H1 (cell line): ENCODE measurements at regions not wholly inside any gene's neighbourhood (a gene's known extent, or its start where the extent isn't known, plus 50 kb on each side); places are given as distances from the start of the nearest gene placed in this dataset.

Experiments
- CHD2 ChIP-seq: IDR thresholded peaks from 2 replicates; pipeline ENCODE4 v1.6.1; 2012; ENCODE audit warnings: low read length, improper control_type of control experiment
- CREB1 ChIP-seq: IDR thresholded peaks from 2 replicates; pipeline ENCODE4 v1.6.1; 2012; ENCODE audit warnings: inconsistent platforms
- CTCF ChIP-seq, 3 experiments: IDR thresholded peaks; 1 replicate in 2 of 3; 2 replicates in 1 of 3; pipeline versions ENCODE4 v1.5.1 to v1.6.1; 2011; ENCODE audit warnings: low read length in 3 of 3, mild to moderate bottlenecking in 3 of 3, inconsistent platforms in 2 of 3, low read depth in 1 of 3, moderate library complexity in 1 of 3; ENCODE audit not compliant: insufficient read depth in 1 of 3; ENCODE audit errors: control extremely low read depth in 1 of 3
- FOSL1 ChIP-seq: IDR thresholded peaks from 2 replicates; pipeline ENCODE4 v1.6.1; 2011; ENCODE audit warnings: mild to moderate bottlenecking, low read depth, low read length, moderate library complexity; ENCODE audit not compliant: insufficient read depth
- POLR2AphosphoS5 ChIP-seq: IDR thresholded peaks from 2 replicates; pipeline ENCODE4 v1.6.1; 2011; ENCODE audit warnings: low read depth, low read length
- RXRA ChIP-seq: IDR thresholded peaks from 2 replicates; pipeline ENCODE4 v1.6.1; 2011; ENCODE audit warnings: low read depth, mild to moderate bottlenecking, low read length, moderate library complexity; ENCODE audit not compliant: insufficient read depth

GRCh38 chr16:79756571-79756970, 156.0 kb upstream of the MAF start:
- TF ChIP-seq CTCF (IDR thresholded peaks at IDR 0.05; ENCODE audit: control extremely low read depth in 1 of 3, insufficient read depth in 1 of 3, low read depth in 1 of 3, low read length in 3 of 3) (no peak), POLR2AphosphoS5 (no peak), FOSL1 (no peak), CHD2 (no peak), CREB1 (no peak), RXRA (no peak)
